ENCODE measurements at regions not wholly inside any gene's neighbourhood (a gene's known extent, or its start where the extent isn't known, plus 50 kb on each side); places are given as distances from the start of the nearest gene placed in this dataset.

DNA sequence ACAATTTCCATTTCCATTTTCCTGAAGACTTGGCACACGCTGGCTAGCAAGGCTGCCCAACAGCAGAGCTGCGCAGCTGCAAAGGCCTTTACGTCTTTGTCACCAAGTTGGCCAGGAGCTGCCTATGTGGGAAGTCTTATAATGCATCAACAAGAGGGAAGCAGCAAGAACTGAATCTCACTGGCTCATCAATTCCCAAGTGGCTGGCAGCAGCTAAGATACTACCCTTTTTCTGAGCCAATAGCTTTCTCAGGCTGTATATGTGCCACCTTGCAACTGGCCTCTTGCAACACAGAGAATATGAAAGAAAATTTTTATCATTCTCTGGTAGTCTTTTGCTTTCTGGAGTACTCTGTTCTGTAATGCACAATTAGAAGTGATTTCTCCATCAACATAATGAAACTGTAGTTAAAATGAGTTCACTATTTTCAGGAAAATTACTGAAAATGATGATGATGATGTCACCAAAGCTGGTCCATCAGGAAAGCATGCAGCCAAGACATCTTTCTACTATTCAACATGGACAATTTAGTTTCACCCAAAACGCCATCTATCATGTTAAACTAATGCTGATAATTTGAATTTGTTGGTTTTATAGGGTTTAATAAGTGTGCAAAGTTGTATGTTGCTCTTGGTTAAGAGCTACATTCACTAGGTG is 97.3 kb upstream of the FOXA2 start:
- no peak overlapping the region for H3K9ac ChIP-seq (ENCODE audit: low read length in 2 of 2)
- peaks cover 2 to 5% of the 10 kb centered on the region in 2 donors for H3K9me3 ChIP-seq (ENCODE audit: control insufficient read depth in 2 of 2, low read length in 2 of 2)
- H3K4me1 ChIP-seq (ENCODE audit: control insufficient read depth, insufficient read depth, low read length): no peaks in the 10 kb centered on the region
- H3K27me3 ChIP-seq (ENCODE audit: control insufficient read depth in 1 of 2, insufficient read depth in 2 of 2, low read length in 2 of 2): peaks cover 3 to 18% of the 10 kb centered on the region in 2 donors
- no peak overlapping the region for H3K27ac ChIP-seq (ENCODE audit: low read length)
- H3K4me3 ChIP-seq (ENCODE audit: low read length in 2 of 2): no peak overlapping the region
- no peaks in the 10 kb centered on the region for H3K36me3 ChIP-seq (ENCODE audit: control insufficient read depth in 2 of 2, insufficient read depth in 2 of 2, low read length in 2 of 2)

DNA sequence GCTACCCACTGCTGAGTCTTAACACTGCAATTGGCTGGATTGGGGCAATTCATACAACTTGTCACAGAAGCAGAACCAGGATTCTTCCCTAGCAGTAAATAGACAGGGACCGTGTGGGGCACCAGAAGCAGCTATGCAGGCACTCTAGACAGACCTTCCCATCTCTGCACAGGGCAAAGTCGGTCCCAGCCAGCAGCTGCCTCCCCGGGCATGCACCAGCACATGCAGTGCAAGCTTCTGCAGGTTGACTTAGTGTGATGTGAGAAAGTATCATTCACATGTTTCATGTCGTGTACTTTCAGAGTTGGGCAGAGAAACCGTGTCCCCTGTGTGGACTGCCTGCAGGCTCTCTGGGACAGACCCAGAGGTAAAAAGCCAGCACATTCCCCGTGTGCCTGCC is 98.0 kb upstream of the FOXA2 start:
- Histone ChIP-seq H3K36me3 (ENCODE audit: control insufficient read depth in 2 of 2, insufficient read depth in 2 of 2, low read length in 2 of 2) (no peaks in the 10 kb centered on the region), H3K9ac (ENCODE audit: low read length in 2 of 2) (no peak overlapping the region), H3K27me3 (ENCODE audit: control insufficient read depth in 1 of 2, insufficient read depth in 2 of 2, low read length in 2 of 2) (peaks cover 3 to 17% of the 10 kb centered on the region in 2 donors), H3K27ac (ENCODE audit: low read length) (no peak overlapping the region), H3K4me1 (ENCODE audit: control insufficient read depth, insufficient read depth, low read length) (no peaks in the 10 kb centered on the region), H3K9me3 (ENCODE audit: control insufficient read depth in 2 of 2, low read length in 2 of 2) (peaks cover 2 to 5% of the 10 kb centered on the region in 2 donors), H3K4me3 (ENCODE audit: low read length in 2 of 2) (no peak overlapping the region)

DNA sequence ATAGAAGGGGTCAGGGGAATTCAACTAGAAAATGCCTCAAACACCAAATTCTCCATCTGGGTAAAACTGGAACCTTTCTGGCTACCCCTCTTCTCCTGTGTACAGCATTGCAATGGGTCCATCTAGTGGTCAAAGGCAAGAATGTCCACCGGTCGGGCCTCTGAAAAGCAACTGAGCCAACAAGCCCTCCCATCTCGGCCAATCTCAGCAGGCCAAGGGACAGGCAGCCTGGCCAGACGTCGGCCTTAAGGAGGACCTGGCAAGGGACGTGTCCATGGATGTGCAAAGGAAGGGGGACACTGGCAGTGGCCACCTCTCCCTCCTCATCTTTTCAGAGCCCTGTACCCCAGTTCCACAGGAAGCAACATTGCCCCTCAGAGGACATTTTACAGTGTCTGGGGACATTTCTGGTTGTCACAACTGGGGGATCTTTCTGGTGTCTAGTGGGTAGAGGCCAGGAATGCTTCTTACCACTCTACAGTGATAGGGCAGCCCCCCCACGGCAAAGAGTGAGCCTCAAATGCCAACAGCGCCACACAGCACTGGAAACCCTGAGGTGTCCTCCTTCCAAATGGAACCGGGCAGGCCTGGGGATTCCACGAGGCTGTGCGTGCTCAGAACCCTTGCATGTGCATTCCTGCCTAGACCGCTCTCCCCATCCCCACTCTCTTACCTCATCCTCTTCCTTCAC is 99.8 kb upstream of the FOXA2 start:
- Histone ChIP-seq H3K36me3 (ENCODE audit: control insufficient read depth in 2 of 2, insufficient read depth in 2 of 2, low read length in 2 of 2) (no peaks in the 10 kb centered on the region), H3K9ac (ENCODE audit: low read length in 2 of 2) (no peak overlapping the region), H3K27me3 (ENCODE audit: control insufficient read depth in 1 of 2, insufficient read depth in 2 of 2, low read length in 2 of 2) (peaks cover under 1 to 13% of the 10 kb centered on the region in 2 donors), H3K27ac (ENCODE audit: low read length) (no peak overlapping the region), H3K4me1 (ENCODE audit: control insufficient read depth, insufficient read depth, low read length) (no peaks in the 10 kb centered on the region), H3K9me3 (ENCODE audit: control insufficient read depth in 2 of 2, low read length in 2 of 2) (no peaks in the 10 kb centered on the region), H3K4me3 (ENCODE audit: low read length in 2 of 2) (no peak overlapping the region)

DNA sequence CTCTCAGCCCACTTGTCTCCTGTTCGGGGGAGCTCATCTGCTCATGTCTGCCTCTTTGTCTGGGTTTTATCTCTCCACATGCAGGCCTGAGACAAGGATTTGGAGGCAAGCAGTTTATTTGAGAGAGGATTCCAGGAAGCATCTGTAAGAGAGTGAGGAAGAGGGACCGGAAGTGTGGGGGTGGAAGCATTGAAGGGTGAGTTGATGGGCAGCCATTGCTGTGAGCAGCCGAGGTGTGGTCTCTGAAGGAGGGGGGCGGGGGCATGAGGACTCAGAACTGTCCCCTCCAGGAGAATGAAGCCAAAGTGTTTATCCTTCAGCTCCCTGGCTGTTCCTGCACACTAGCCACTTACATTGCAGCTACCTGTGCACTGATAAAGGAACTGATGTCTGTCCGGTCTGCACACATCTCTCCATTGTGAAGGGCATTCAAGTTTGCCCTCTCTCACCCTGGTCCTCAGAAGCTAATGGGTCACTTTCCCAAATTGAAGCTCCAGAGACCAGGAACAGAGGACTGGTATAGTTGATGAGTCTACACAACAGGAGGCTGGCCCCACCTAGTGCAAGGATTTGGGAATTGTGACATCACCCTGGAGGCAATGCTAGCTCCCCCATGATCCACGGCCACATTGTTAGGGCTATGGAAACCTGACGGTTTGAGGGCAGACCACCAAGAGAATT is 100.5 kb upstream of the FOXA2 start:
- Histone ChIP-seq H3K4me1 (ENCODE audit: control insufficient read depth, insufficient read depth, low read length) (no peaks in the 10 kb centered on the region), H3K9ac (ENCODE audit: low read length in 2 of 2) (no peak overlapping the region), H3K27ac (ENCODE audit: low read length) (no peak overlapping the region), H3K27me3 (ENCODE audit: control insufficient read depth in 1 of 2, insufficient read depth in 2 of 2, low read length in 2 of 2) (peaks cover 2 to 13% of the 10 kb centered on the region in 2 donors), H3K9me3 (ENCODE audit: control insufficient read depth in 2 of 2, low read length in 2 of 2) (no peaks in the 10 kb centered on the region), H3K36me3 (ENCODE audit: control insufficient read depth in 2 of 2, insufficient read depth in 2 of 2, low read length in 2 of 2) (no peaks in the 10 kb centered on the region), H3K4me3 (ENCODE audit: low read length in 2 of 2) (no peak overlapping the region)

DNA sequence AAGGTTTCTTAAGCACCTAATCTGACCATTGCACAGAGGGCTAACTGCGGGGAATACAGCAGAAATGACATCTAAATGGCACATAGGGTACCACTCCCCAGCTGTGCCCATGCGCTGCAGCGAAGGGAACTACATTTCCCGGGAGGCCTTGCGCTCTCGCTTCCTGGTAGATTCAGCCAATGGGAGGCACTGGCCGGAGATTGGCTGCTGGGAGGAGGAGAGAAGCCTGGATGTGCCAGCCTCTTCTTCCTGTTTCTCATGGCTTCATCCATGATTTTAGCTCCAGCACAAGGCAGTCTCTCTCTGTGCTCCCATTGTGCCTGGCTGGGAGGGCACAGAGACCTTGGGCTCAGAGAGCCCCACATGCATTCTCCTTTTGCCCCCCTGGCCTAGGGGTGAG is 101.7 kb upstream of the FOXA2 start:
- Histone ChIP-seq H3K9ac (ENCODE audit: low read length in 2 of 2) (no peak overlapping the region), H3K9me3 (ENCODE audit: control insufficient read depth in 2 of 2, low read length in 2 of 2) (no peaks in the 10 kb centered on the region)

DNA sequence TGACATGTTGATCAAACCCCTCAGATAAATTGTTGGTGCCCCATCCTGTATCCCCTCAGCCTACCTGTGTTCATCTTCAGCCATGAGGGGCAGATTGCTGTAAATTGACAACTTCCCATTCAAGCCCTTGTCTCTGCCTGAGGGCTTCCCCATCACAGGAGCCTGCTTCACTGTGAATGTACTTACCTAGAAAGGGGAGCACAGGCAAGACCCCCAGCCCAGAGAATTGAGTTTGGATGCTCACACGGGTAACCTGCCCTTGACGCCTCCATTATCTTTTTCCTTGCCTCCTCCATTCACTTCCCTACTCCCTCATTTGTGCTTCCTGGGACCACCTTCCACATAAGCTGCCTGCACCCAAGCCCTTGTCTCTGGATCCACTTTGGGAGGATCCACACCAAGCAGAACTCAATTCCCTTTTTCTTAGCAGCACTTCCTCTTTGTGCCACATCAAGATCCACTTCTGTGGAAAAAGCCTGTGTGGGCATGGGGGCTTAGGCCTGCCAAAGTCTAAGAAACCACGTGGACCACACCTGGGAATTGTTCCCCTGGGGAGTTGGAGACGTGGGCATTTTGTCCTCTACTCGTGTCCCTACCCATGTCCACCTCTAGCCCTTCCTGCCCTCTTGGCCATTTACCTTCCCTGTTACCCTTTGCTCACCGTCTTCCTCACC is 103.4 kb upstream of the FOXA2 start:
- Histone ChIP-seq H3K9me3 (ENCODE audit: control insufficient read depth in 2 of 2, low read length in 2 of 2) (no peaks in the 10 kb centered on the region), H3K27me3 (ENCODE audit: control insufficient read depth in 1 of 2, insufficient read depth in 2 of 2, low read length in 2 of 2) (peaks cover 2 to 12% of the 10 kb centered on the region in 2 donors), H3K9ac (ENCODE audit: low read length in 2 of 2) (no peak overlapping the region), H3K4me1 (ENCODE audit: control insufficient read depth, insufficient read depth, low read length) (peaks cover 6% of the 10 kb centered on the region), H3K36me3 (ENCODE audit: control insufficient read depth in 2 of 2, insufficient read depth in 2 of 2, low read length in 2 of 2) (no peaks in the 10 kb centered on the region), H3K27ac (ENCODE audit: low read length) (no peak overlapping the region), H3K4me3 (ENCODE audit: low read length in 2 of 2) (no peak overlapping the region)

More for the DNA sequence above, 101.7 kb upstream of the FOXA2 start:
- Histone ChIP-seq H3K4me3 (ENCODE audit: low read length in 2 of 2) (no peak overlapping the region), H3K27me3 (ENCODE audit: control insufficient read depth in 1 of 2, insufficient read depth in 2 of 2, low read length in 2 of 2) (peaks cover 2 to 14% of the 10 kb centered on the region in 2 donors), H3K4me1 (ENCODE audit: control insufficient read depth, insufficient read depth, low read length) (no peaks in the 10 kb centered on the region), H3K27ac (ENCODE audit: low read length) (no peak overlapping the region), H3K36me3 (ENCODE audit: control insufficient read depth in 2 of 2, insufficient read depth in 2 of 2, low read length in 2 of 2) (no peaks in the 10 kb centered on the region)

DNA sequence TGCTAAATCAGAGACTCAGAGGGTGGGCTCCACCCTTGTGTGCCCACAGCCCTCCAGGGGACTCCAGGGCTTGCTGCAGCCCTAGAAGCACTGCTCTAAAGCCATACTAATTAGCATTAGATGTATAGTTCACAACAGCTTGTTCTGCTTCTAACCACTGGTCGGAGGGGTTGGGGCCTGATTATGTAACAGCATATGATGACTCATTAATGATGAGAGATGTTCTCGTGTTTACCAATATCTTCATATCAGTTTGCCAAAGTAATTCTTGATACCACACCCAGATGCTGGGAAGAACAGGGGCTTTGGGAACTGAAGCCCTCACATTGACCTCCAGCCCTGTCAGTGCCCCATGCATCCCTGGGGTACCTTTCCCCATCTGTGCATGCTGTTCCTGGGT is 104.1 kb upstream of the FOXA2 start:
- no peak overlapping the region for H3K4me3 ChIP-seq (ENCODE audit: low read length in 2 of 2)
- H3K9ac ChIP-seq (ENCODE audit: low read length in 2 of 2): no peak overlapping the region
- H3K27ac ChIP-seq (ENCODE audit: low read length): no peak overlapping the region
- H3K9me3 ChIP-seq (ENCODE audit: control insufficient read depth in 2 of 2, low read length in 2 of 2): no peaks in the 10 kb centered on the region
- H3K27me3 ChIP-seq (ENCODE audit: control insufficient read depth in 1 of 2, insufficient read depth in 2 of 2, low read length in 2 of 2): peaks cover 2 to 9% of the 10 kb centered on the region in 2 donors
- H3K4me1 ChIP-seq (ENCODE audit: control insufficient read depth, insufficient read depth, low read length): peaks cover 6% of the 10 kb centered on the region
- H3K36me3 ChIP-seq (ENCODE audit: control insufficient read depth in 2 of 2, insufficient read depth in 2 of 2, low read length in 2 of 2): no peaks in the 10 kb centered on the region

DNA sequence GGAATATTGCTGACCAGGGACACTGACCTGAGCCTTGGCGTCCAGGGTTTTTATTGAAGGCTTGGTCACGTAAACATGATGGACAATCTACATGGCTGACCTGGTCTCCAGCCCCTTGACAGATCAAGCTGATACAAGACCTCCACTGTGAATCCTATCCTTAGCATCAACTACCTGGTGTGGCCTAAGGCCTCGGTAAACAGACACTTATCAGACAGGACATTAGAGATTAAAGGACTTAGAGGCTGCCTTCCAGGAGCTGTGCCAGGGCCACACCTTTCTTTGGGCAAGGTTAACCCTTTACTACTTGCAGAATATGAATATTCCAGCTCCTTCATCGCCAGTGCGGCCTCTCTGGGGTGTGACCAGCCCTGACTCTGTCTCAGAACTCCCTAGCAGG is 104.9 kb upstream of the FOXA2 start:
- Histone ChIP-seq H3K4me1 (ENCODE audit: control insufficient read depth, insufficient read depth, low read length) (peaks cover 6% of the 10 kb centered on the region), H3K4me3 (ENCODE audit: low read length in 2 of 2) (no peak overlapping the region), H3K27me3 (ENCODE audit: control insufficient read depth in 1 of 2, insufficient read depth in 2 of 2, low read length in 2 of 2) (peaks cover 2 to 6% of the 10 kb centered on the region in 2 donors), H3K9ac (ENCODE audit: low read length in 2 of 2) (no peak overlapping the region), H3K27ac (ENCODE audit: low read length) (no peak overlapping the region), H3K9me3 (ENCODE audit: control insufficient read depth in 2 of 2, low read length in 2 of 2) (no peaks in the 10 kb centered on the region), H3K36me3 (ENCODE audit: control insufficient read depth in 2 of 2, insufficient read depth in 2 of 2, low read length in 2 of 2) (no peaks in the 10 kb centered on the region)

DNA sequence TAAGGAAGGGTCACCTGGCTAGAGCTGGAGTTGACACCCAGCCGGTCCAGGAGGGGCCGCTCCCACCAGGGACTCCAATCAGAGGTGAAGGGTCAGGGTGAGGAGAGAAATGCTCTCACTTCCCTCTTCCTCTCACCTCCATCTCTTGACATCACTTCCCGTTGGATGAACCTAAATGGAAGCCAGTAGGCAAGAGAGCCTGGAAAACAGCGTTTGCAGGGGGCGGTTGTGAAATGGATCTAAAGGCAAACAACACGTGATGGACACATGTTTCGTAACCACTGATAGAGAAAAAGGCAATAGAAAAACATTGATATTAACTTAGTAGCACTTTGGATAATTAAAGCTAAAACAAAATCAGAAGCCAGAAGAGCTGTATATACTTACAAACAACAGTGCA is 105.6 kb upstream of the FOXA2 start:
- H3K4me1 ChIP-seq (ENCODE audit: control insufficient read depth, insufficient read depth, low read length): peaks cover 6% of the 10 kb centered on the region
- H3K9ac ChIP-seq (ENCODE audit: low read length in 2 of 2): no peak overlapping the region
- H3K4me3 ChIP-seq (ENCODE audit: low read length in 2 of 2): no peak overlapping the region
- H3K9me3 ChIP-seq (ENCODE audit: control insufficient read depth in 2 of 2, low read length in 2 of 2): no peaks in the 10 kb centered on the region
- H3K27me3 ChIP-seq (ENCODE audit: control insufficient read depth in 1 of 2, insufficient read depth in 2 of 2, low read length in 2 of 2): peaks cover 2 to 5% of the 10 kb centered on the region in 2 donors
- H3K36me3 ChIP-seq (ENCODE audit: control insufficient read depth in 2 of 2, insufficient read depth in 2 of 2, low read length in 2 of 2): no peaks in the 10 kb centered on the region
- no peak overlapping the region for H3K27ac ChIP-seq (ENCODE audit: low read length)

DNA sequence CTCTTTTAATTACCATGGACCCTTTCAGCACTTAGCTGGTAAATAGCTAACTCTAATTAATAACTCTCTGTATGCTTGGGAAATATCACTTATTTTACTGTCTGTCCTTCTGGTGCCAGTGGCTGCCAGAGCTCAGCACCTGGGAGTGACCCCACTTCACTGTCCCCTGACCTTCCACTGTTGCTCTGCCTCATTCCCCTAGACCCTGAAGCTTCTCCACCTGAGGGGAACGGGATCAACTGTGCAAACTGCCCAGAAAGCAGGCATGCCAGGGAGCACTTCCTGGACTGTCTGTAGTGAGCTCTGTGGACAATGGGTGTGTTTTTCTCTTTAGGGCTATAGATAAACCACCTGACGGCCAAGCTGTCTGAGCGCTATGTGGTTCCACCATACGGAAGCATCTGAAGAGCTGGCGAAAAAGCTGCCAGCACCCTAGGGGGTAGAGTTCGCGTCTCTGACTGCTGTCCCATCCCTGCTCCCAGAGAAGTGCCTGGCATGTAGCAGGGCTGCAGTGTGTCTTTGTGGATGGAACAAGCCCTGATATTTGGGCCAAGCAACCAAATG is 106.3 kb upstream of the FOXA2 start:
- no peaks in the 10 kb centered on the region for H3K36me3 ChIP-seq (ENCODE audit: control insufficient read depth in 2 of 2, insufficient read depth in 2 of 2, low read length in 2 of 2)
- H3K4me1 ChIP-seq (ENCODE audit: control insufficient read depth, insufficient read depth, low read length): peaks cover 6% of the 10 kb centered on the region
- no peak overlapping the region for H3K9ac ChIP-seq (ENCODE audit: low read length in 2 of 2)
- peaks cover 2 to 3% of the 10 kb centered on the region in 2 donors for H3K27me3 ChIP-seq (ENCODE audit: control insufficient read depth in 1 of 2, insufficient read depth in 2 of 2, low read length in 2 of 2)
- H3K4me3 ChIP-seq (ENCODE audit: low read length in 2 of 2): no peak overlapping the region
- no peaks in the 10 kb centered on the region for H3K9me3 ChIP-seq (ENCODE audit: control insufficient read depth in 2 of 2, low read length in 2 of 2)
- H3K27ac ChIP-seq (ENCODE audit: low read length): no peak overlapping the region

Data from stomach smooth muscle (tissue), 2 donors.